KMS-11 (cell line): ENCODE measurements at regions not wholly inside any gene's neighbourhood (a gene's known extent, or its start where the extent isn't known, plus 50 kb on each side); places are given as distances from the start of the nearest gene placed in this dataset.

Experiments used
- H2AFZ ChIP-seq: fragments of 200-600 bp; sonication (generic); 2 replicates; pipeline ENCODE4 v1.6.1; 2016; ENCODE audit warnings: antibody characterized with exemption, mixed run types, low read depth
- H3K27ac ChIP-seq: fragments of 200-600 bp; sonication (generic); 2 replicates; pipeline ENCODE4 v1.6.1; 2016; ENCODE audit warnings: mild to moderate bottlenecking, mixed run types
- H3K27me3 ChIP-seq: fragments of 200-600 bp; sonication (generic); 2 replicates; pipeline ENCODE4 v1.6.1; 2017; ENCODE audit warnings: mild to moderate bottlenecking, low read depth, mixed run types, moderate library complexity; ENCODE audit not compliant: insufficient read depth
- H3K36me3 ChIP-seq: fragments of 200-600 bp; sonication (generic); 2 replicates; pipeline ENCODE4 v1.6.1; 2017; ENCODE audit warnings: mild to moderate bottlenecking, mixed run types; ENCODE audit not compliant: insufficient read depth
- H3K4me1 ChIP-seq: fragments of 200-600 bp; sonication (generic); 2 replicates; pipeline ENCODE4 v1.6.1; 2016; ENCODE audit warnings: mild to moderate bottlenecking, low read depth, mixed run types; ENCODE audit not compliant: poor library complexity, severe bottlenecking
- H3K4me2 ChIP-seq: fragments of 200-600 bp; sonication (generic); 2 replicates; pipeline ENCODE4 v1.7.0; 2016; ENCODE audit warnings: mild to moderate bottlenecking, mixed run types
- H3K4me3 ChIP-seq: fragments of 200-600 bp; sonication (generic); IDR thresholded peaks from 2 replicates; pipeline ENCODE4 v1.6.1; 2017; ENCODE audit warnings: low read depth, low read length, mixed read lengths; ENCODE audit not compliant: insufficient read depth
- H3K79me2 ChIP-seq: fragments of 200-600 bp; sonication (generic); 2 replicates; pipeline ENCODE4 v1.6.1; 2016; ENCODE audit warnings: low read depth, mixed run types; ENCODE audit not compliant: insufficient read depth
- H3K9ac ChIP-seq: fragments of 200-600 bp; sonication (generic); 2 replicates; pipeline ENCODE4 v1.6.1; 2016; ENCODE audit warnings: mild to moderate bottlenecking, mixed run types
- H4K20me1 ChIP-seq: fragments of 200-600 bp; sonication (generic); 2 replicates; pipeline ENCODE4 v1.6.1; 2016; ENCODE audit warnings: mild to moderate bottlenecking, mixed run types; ENCODE audit not compliant: insufficient read depth
- CTCF ChIP-seq: fragments of 200-600 bp; sonication (generic); conservative IDR thresholded peaks from 2 replicates; pipeline ENCODE4 v1.6.1; 2017; ENCODE audit warnings: low read depth, mild to moderate bottlenecking, antibody characterized with exemption, low read length, moderate library complexity, mixed read lengths

- no peak for TF ChIP-seq CTCF
- no peak overlapping the region for H3K9ac ChIP-seq
- H2AFZ ChIP-seq: no peak overlapping the region
- H3K4me1 ChIP-seq: peaks cover 7% of the 10 kb centered on the region
- no peaks in the 10 kb centered on the region for H3K36me3 ChIP-seq
- no peaks in the 10 kb centered on the region for H3K79me2 ChIP-seq
- H3K4me2 ChIP-seq: no peak overlapping the region
- no peak overlapping the region for H3K4me3 ChIP-seq
- H3K27me3 ChIP-seq: no peaks in the 10 kb centered on the region
- no peak overlapping the region for H3K27ac ChIP-seq
- H4K20me1 ChIP-seq: no peaks in the 10 kb centered on the region
Observed at GRCh38 chr5:165859251-165859650, 2353.8 kb downstream of the MAT2B start.

GRCh38 chr5:165863239-165863638 is 2357.8 kb downstream of the MAT2B start:
- Histone ChIP-seq H2AFZ (no peak overlapping the region), H4K20me1 (no peaks in the 10 kb centered on the region), H3K27ac (no peak overlapping the region), H3K79me2 (no peaks in the 10 kb centered on the region), H3K4me3 (no peak overlapping the region), H3K36me3 (no peaks in the 10 kb centered on the region), H3K4me2 (no peak overlapping the region), H3K27me3 (no peaks in the 10 kb centered on the region), H3K4me1 (peaks cover 6% of the 10 kb centered on the region), H3K9ac (no peak overlapping the region)
- no peak for TF ChIP-seq CTCF

GRCh38 chr5:165871291-165871690 is 2365.9 kb downstream of the MAT2B start:
- no peaks in the 10 kb centered on the region for H3K36me3 ChIP-seq
- H3K9ac ChIP-seq: no peak overlapping the region

GRCh38 chr5:165874851-165875250 is 2369.4 kb downstream of the MAT2B start:
- peaks cover 22% of the 10 kb centered on the region for H3K4me1 ChIP-seq
- no peak overlapping the region for H2AFZ ChIP-seq
- H3K4me2 ChIP-seq: no peak overlapping the region
- H3K27me3 ChIP-seq: no peaks in the 10 kb centered on the region
- H4K20me1 ChIP-seq: no peaks in the 10 kb centered on the region
- H3K79me2 ChIP-seq: no peaks in the 10 kb centered on the region
- no peak for TF ChIP-seq CTCF
- H3K4me3 ChIP-seq: no peak overlapping the region
- H3K27ac ChIP-seq: no peak overlapping the region
- no peak overlapping the region for H3K9ac ChIP-seq
- H3K36me3 ChIP-seq: no peaks in the 10 kb centered on the region

More at GRCh38 chr5:165871291-165871690, 2365.9 kb downstream of the MAT2B start:
- H3K4me1 ChIP-seq: peaks cover 8% of the 10 kb centered on the region
- no peak overlapping the region for H3K4me2 ChIP-seq
- H3K27ac ChIP-seq: no peak overlapping the region
- H3K4me3 ChIP-seq: no peak overlapping the region
- no peaks in the 10 kb centered on the region for H3K27me3 ChIP-seq
- H4K20me1 ChIP-seq: no peaks in the 10 kb centered on the region
- no peaks in the 10 kb centered on the region for H3K79me2 ChIP-seq
- no peak for TF ChIP-seq CTCF
- no peak overlapping the region for H2AFZ ChIP-seq
